PFSK-1 (cell line): ENCODE measurements at regions not wholly inside any gene's neighbourhood (a gene's known extent, or its start where the extent isn't known, plus 50 kb on each side); places are given as distances from the start of the nearest gene placed in this dataset.

Source experiments
- POLR2AphosphoS5 ChIP-seq: IDR thresholded peaks from 2 replicates; pipeline ENCODE4 v1.6.1; 2012; ENCODE audit warnings: low read depth, mild to moderate bottlenecking, control low read depth, low read length, moderate library complexity
- SIN3A ChIP-seq: IDR thresholded peaks from 2 replicates; pipeline ENCODE4 v1.6.1; 2012; ENCODE audit warnings: mild to moderate bottlenecking, low read length, moderate library complexity, borderline replicate concordance; ENCODE audit not compliant: insufficient read depth
- TAF1 ChIP-seq: IDR thresholded peaks from 2 replicates; pipeline ENCODE4 v1.6.1; 2012; ENCODE audit warnings: low read length, control low read depth, borderline replicate concordance; ENCODE audit not compliant: insufficient read depth
- TF ChIP-seq, protein P1 (sequence below), 2 experiments: IDR thresholded peaks; 2 replicates each; pipeline versions ENCODE4 v1.6.1 to v1.8.0; 2011 to 2012; ENCODE audit warnings: low read depth in 2 of 2, low read length in 2 of 2, control low read depth in 1 of 2, inconsistent platforms in 1 of 2, mild to moderate bottlenecking in 1 of 2, moderate library complexity in 1 of 2; ENCODE audit not compliant: insufficient read depth in 1 of 2

DNA sequence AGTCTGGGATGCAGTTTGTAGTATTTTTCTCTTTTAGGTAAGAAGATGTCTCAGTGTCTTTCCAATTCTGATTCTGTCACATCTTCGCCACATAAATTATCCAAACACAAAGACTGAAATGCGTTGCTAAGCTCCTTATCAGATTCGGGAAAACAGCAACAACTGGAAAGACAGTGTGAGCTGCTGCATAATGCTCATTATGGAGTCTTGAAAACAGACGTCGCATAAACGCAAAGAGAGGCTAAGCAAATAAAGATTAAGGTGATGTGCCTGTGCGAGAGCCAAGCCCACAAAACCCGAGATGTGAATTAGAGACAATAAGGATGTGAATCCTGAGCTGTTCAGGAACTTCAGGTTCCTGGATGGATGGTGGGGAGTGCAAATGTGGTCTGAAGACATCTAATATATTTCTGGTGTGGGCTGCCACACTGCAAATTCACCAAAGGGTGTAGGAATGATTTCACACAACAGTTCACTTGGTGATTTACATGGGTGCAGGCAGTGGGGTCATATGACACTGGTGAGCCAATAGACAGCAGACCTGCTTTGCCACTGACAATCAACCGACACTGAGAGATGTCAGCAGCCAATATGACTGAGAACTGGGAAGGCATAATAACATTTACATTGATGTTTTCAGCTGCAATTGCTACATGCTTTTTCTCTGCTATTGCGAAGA is 195.8 kb downstream of the MTX2 start:
- TF ChIP-seq TAF1 (no peak), SIN3A (no peak), POLR2AphosphoS5 (no peak)
- TF ChIP-seq, protein P1, sequence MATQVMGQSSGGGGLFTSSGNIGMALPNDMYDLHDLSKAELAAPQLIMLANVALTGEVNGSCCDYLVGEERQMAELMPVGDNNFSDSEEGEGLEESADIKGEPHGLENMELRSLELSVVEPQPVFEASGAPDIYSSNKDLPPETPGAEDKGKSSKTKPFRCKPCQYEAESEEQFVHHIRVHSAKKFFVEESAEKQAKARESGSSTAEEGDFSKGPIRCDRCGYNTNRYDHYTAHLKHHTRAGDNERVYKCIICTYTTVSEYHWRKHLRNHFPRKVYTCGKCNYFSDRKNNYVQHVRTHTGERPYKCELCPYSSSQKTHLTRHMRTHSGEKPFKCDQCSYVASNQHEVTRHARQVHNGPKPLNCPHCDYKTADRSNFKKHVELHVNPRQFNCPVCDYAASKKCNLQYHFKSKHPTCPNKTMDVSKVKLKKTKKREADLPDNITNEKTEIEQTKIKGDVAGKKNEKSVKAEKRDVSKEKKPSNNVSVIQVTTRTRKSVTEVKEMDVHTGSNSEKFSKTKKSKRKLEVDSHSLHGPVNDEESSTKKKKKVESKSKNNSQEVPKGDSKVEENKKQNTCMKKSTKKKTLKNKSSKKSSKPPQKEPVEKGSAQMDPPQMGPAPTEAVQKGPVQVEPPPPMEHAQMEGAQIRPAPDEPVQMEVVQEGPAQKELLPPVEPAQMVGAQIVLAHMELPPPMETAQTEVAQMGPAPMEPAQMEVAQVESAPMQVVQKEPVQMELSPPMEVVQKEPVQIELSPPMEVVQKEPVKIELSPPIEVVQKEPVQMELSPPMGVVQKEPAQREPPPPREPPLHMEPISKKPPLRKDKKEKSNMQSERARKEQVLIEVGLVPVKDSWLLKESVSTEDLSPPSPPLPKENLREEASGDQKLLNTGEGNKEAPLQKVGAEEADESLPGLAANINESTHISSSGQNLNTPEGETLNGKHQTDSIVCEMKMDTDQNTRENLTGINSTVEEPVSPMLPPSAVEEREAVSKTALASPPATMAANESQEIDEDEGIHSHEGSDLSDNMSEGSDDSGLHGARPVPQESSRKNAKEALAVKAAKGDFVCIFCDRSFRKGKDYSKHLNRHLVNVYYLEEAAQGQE (IDR thresholded peaks at IDR 0.05; ENCODE audit: insufficient read depth in 1 of 2, low read depth in 2 of 2, low read length in 2 of 2): no peak
